Endodermal cell (in vitro differentiated cells): ENCODE measurements at regions not wholly inside any gene's neighbourhood (a gene's known extent, or its start where the extent isn't known, plus 50 kb on each side); places are given as distances from the start of the nearest gene placed in this dataset.

Experiments
- DNase-seq: peaks from one replicate; pipeline ENCODE4 v3.0.0-alpha.2; 2017
- H3K27ac ChIP-seq: 2 replicates; pipeline ENCODE4 v1.5.1; 2013; ENCODE audit warnings: mild to moderate bottlenecking, low read depth, low read length, moderate library complexity
- H3K27me3 ChIP-seq: 2 replicates; pipeline ENCODE4 v1.6.1; 2013; ENCODE audit warnings: mild to moderate bottlenecking, low read length, moderate library complexity; ENCODE audit not compliant: insufficient read depth, control insufficient read depth, poor library complexity, severe bottlenecking
- H3K36me3 ChIP-seq: 2 replicates; pipeline ENCODE4 v1.7.0; 2013; ENCODE audit warnings: mild to moderate bottlenecking, low read length, moderate library complexity; ENCODE audit not compliant: control insufficient read depth, insufficient read depth
- H3K4me1 ChIP-seq: one replicate; pipeline ENCODE4 v1.7.0; 2013; ENCODE audit warnings: low read length; ENCODE audit not compliant: control insufficient read depth, insufficient read depth
- H3K4me3 ChIP-seq: 2 replicates; pipeline ENCODE4 v1.5.1; 2013; ENCODE audit warnings: mild to moderate bottlenecking, low read length, moderate library complexity
- H3K9ac ChIP-seq: 2 replicates; pipeline ENCODE4 v1.6.1; 2013; ENCODE audit warnings: mild to moderate bottlenecking, low read length, moderate library complexity; ENCODE audit not compliant: poor library complexity, severe bottlenecking; ENCODE audit errors: extremely low read depth
- H3K9me3 ChIP-seq: 2 replicates; pipeline ENCODE4 v1.6.1; 2013; ENCODE audit warnings: mild to moderate bottlenecking, low read length, moderate library complexity; ENCODE audit not compliant: control insufficient read depth
- H3K27ac Mint-ChIP-seq: 2 replicates; pipeline ENCODE4 v1.8.0; 2020; ENCODE audit warnings: mixed read lengths
- H3K27me3 Mint-ChIP-seq: 2 replicates; pipeline ENCODE4 v1.8.0; 2021; ENCODE audit warnings: mild to moderate bottlenecking, mixed read lengths; ENCODE audit not compliant: insufficient read depth
- H3K36me3 Mint-ChIP-seq: 2 replicates; pipeline ENCODE4 v1.8.0; 2020; ENCODE audit warnings: low read depth, mixed read lengths
- H3K4me1 Mint-ChIP-seq: 2 replicates; pipeline ENCODE4 v1.8.0; 2020; ENCODE audit warnings: mixed read lengths
- H3K4me3 Mint-ChIP-seq: 2 replicates; pipeline ENCODE4 v1.8.0; 2020; ENCODE audit warnings: mild to moderate bottlenecking, moderate library complexity, mixed read lengths
- H3K9me3 Mint-ChIP-seq: 2 replicates; pipeline ENCODE4 v1.8.0; 2020; ENCODE audit warnings: mild to moderate bottlenecking, mixed read lengths
- CTCF ChIP-seq: fragments of 200-600 bp; sonication (generic); conservative IDR thresholded peaks from 2 replicates; pipeline ENCODE4 v1.5.0; 2021; ENCODE audit warnings: antibody characterized with exemption, mild to moderate bottlenecking
- WGBS, 2 experiments: methylation state at CpG; one replicate each; pipeline versions ENCODE4 v1.1.5 to v1.1.7; 2013; ENCODE audit warnings: missing lambda C conversion rate in 2 of 2, mixed read lengths in 1 of 2; ENCODE audit not compliant: insufficient coverage in 1 of 2, insufficient read length in 1 of 2; 5-methylcytosine and 5-hydroxymethylcytosine counted together

DNA sequence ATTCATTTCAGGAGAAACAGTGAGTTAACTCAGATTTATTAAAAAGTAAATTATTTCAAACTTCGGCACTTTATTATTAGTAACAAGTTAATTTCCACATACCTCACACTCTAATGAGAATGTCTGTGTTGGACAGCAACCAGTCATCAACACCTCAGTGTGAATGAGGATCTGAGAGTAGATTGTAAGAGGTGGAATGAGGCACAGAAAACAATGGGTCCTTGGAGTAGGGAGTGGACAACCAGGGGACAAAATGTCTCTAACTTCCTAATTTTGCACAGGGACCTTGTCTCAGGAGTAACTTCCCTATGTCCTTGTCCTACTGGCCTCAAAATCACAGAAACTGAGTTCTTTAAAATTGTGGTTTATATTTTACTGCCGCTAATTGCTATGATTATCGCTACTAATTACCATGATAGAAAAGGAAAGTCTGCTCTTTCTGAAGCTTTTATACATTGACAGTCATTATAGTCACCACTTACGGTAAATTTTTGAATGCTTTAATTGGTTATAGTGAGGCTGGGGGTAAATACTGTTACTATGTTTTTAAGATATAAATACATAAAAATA is 82.2 kb upstream of the LRPPRC start:
- Mint-ChIP-seq H3K27me3 (no peaks in the 10 kb centered on the region), H3K27ac (no peak overlapping the region), H3K36me3 (no peaks in the 10 kb centered on the region), H3K4me3 (no peak overlapping the region), H3K4me1 (no peaks in the 10 kb centered on the region), H3K9me3 (no peaks in the 10 kb centered on the region)
- DNase-seq: no peak
- no peaks in the 10 kb centered on the region for H3K4me1 ChIP-seq
- no peaks in the 10 kb centered on the region for H3K27me3 ChIP-seq
- H3K9me3 ChIP-seq: no peaks in the 10 kb centered on the region
- H3K9ac ChIP-seq: no peak overlapping the region
- no peak for TF ChIP-seq CTCF
- WGBS, 2 experiments: 89% methylated on average over 3 of the region's 4 CpGs; no CpG with 5 or more reads in 1 of the 2 experiments
- H3K36me3 ChIP-seq: no peaks in the 10 kb centered on the region
- no peak overlapping the region for H3K27ac ChIP-seq
- H3K4me3 ChIP-seq: no peak overlapping the region

DNA sequence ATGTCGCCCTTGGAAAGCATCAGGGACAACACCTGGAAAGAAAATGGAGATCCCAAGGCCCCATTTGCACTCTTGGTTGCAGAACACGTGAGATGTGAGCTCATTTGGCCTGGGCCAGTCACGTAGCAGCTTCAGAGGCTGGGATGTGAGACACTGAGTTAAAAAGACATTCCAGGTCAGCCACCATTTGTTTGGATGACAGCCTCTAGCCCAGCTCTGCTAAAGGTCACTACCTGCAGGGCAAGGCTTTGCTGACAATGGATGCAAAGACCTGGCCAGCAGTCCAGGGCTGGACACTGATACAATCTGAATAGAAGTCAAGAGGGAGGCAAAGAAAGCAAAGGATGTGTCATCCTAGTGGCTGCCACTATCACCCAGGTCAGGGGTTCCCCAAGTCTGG is 83.9 kb upstream of the LRPPRC start:
- H3K36me3 ChIP-seq: no peaks in the 10 kb centered on the region
- no peaks in the 10 kb centered on the region for H3K9me3 ChIP-seq
- no peaks in the 10 kb centered on the region for H3K4me1 Mint-ChIP-seq
- H3K4me1 ChIP-seq: no peaks in the 10 kb centered on the region
- H3K36me3 Mint-ChIP-seq: no peaks in the 10 kb centered on the region
- H3K4me3 Mint-ChIP-seq: no peak overlapping the region
- no peaks in the 10 kb centered on the region for H3K27me3 Mint-ChIP-seq
- no peak for TF ChIP-seq CTCF
- H3K9me3 Mint-ChIP-seq: no peaks in the 10 kb centered on the region
- H3K9ac ChIP-seq: no peak overlapping the region
- no peak overlapping the region for H3K27ac Mint-ChIP-seq
- H3K27me3 ChIP-seq: no peaks in the 10 kb centered on the region
- no peak overlapping the region for H3K27ac ChIP-seq
- WGBS, 2 experiments: 79 to 91% methylated on average over 2 to 3 of the region's 3 CpGs
- DNase-seq: no peak
- no peak overlapping the region for H3K4me3 ChIP-seq

DNA sequence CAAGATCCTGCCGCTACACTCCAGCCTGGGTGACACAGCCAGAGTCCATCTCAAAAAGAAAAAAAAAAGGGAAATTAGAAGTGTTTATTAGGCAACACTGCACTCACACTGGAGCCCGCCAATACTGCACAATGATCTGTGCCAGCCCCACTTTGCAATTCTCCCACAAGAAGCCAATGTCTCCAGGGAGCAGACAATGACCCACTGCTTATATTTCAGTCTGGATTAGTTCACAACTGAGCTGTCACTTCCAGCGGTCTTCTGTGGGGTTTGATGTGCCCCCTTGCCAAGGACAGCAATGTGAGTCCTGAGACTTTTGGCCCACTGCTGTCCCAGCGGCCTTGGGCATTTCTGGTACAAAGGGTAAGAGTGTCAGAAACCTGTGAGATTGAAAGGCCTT is 85.6 kb upstream of the PPM1B start:
- H3K36me3 Mint-ChIP-seq: no peaks in the 10 kb centered on the region

More for the DNA sequence above, 85.6 kb upstream of the PPM1B start:
- no peaks in the 10 kb centered on the region for H3K27me3 ChIP-seq
- H3K9me3 ChIP-seq: no peaks in the 10 kb centered on the region
- H3K9ac ChIP-seq: no peak overlapping the region
- Mint-ChIP-seq H3K27me3 (no peaks in the 10 kb centered on the region), H3K27ac (no peak overlapping the region), H3K4me1 (peaks cover 9% of the 10 kb centered on the region), H3K4me3 (no peak overlapping the region), H3K9me3 (no peaks in the 10 kb centered on the region)
- DNase-seq: peak; percentile 8
- 89 to 94% methylated on average over 2 to 4 of the region's 4 CpGs for WGBS, 2 experiments
- H3K36me3 ChIP-seq: no peaks in the 10 kb centered on the region
- peaks cover 4% of the 10 kb centered on the region for H3K4me1 ChIP-seq
- no peak overlapping the region for H3K4me3 ChIP-seq
- TF ChIP-seq CTCF: no peak
- no peak overlapping the region for H3K27ac ChIP-seq
